Pancreas (tissue), 10 donors: ENCODE measurements at regions not wholly inside any gene's neighbourhood (a gene's known extent, or its start where the extent isn't known, plus 50 kb on each side); places are given as distances from the start of the nearest gene placed in this dataset.

ENCODE experiments used
- ATAC-seq, 4 donors: fragments of 200-7000 bp; cut with Tn5 transposase; one replicate each; pipeline versions ENCODE4 v1.8.0 to v1.9.1; 2020; ENCODE audit warnings: mild to moderate bottlenecking in 4 of 4, moderate library complexity in 4 of 4
- DNase-seq, 6 donors: peaks; one replicate each; pipeline ENCODE4 v3.0.0-alpha.2; 2020
- FAIRE-seq: peaks from 2 replicates; lab custom pipeline; 2012; peaks lifted over from hg19 to GRCh38; lab: Jason Lieb, UNC
- H3K27ac ChIP-seq, 4 donors: fragments of 200-600 bp; sonication (generic); 1 replicate in 3 of 4; 2 replicates in 1 of 4; pipeline versions ENCODE4 v1.5.0 to v1.8.0; 2020
- H3K27me3 ChIP-seq, 4 donors: fragments of 200-600 bp; one replicate each; pipeline ENCODE4 v1.8.0; 2021
- H3K36me3 ChIP-seq, 3 donors: fragments of 200-600 bp; sonication (generic) in 1 of 3; one replicate each; pipeline versions ENCODE4 v1.5.0 to v1.8.0; 2020 to 2021
- H3K4me1 ChIP-seq, 3 donors: fragments of 200-600 bp; one replicate each; pipeline ENCODE4 v1.8.0; 2021
- H3K4me3 ChIP-seq, 4 donors: fragments of 200-600 bp; sonication (generic) in 2 of 4; one replicate each; pipeline versions ENCODE4 v1.5.0 to v1.8.0; 2020 to 2021
- H3K9me3 ChIP-seq, 4 donors: fragments of 200-600 bp; one replicate each; pipeline ENCODE4 v1.8.0; 2021
- WGBS, 2 donors: extraction: QIAGEN DNeasy Blood & Tissue Kit; methylation state at CpG; one replicate each; pipeline ENCODE4 v1.1.7; 2013; 5-methylcytosine and 5-hydroxymethylcytosine counted together
- intact Hi-C, 3 donors: fragments of 100-400 bp; cut with DNase I; formaldehyde crosslinking; loops; one replicate each; pipeline versions ENCODE4 v1.11.1 to v1.14.2; 2022
- TF ChIP-seq, protein P1 (sequence below), 4 donors: fragments of 200-600 bp; sonication (generic) in 3 of 4; IDR thresholded peaks; one replicate each; pipeline versions ENCODE4 v1.5.0 to v1.8.0; 2021; ENCODE audit warnings: antibody characterized with exemption in 4 of 4
- donor health status: healthy with polysubstance abuse.
- donor health status: DM: no; HTN: no; CAD: no; lungs with moderate emphysema.
- donor health status: DM: no; HTN: no; CAD: no.
- donor health status: control.
- donor health status: control.
- donor health status: Bipolar disorder and iron deficiency.
- donor health status: DM: yes; HTN: yes; CAD: no.
- donor health status: DM: no; HTN: no; CAD: no.
- donor health status: DM: no; HTN: no; CAD: no.
- donor health status: DM: yes; HTN: yes; CAD: no.

DNA sequence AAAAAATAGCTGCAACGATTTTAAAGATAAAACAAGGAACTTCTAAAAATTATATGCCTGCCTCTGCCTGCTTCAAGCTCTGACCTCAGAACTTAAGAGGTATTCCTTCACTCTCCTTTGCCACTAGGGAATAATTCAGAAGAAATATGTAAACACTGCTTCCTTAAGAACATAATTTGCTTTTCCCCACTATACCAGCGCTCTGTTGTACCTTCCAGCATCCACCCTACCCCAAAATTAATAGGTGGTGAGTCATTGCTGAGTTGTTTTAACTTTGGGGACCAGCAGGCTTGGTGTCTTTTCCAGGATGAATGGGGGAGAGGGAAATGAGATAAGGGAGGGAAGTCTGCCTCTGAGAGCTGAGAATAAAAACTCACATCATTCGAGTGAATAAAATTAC, 107.7 kb upstream of the ATXN1 start:
- FAIRE-seq: no peak
- TF ChIP-seq, protein P1, sequence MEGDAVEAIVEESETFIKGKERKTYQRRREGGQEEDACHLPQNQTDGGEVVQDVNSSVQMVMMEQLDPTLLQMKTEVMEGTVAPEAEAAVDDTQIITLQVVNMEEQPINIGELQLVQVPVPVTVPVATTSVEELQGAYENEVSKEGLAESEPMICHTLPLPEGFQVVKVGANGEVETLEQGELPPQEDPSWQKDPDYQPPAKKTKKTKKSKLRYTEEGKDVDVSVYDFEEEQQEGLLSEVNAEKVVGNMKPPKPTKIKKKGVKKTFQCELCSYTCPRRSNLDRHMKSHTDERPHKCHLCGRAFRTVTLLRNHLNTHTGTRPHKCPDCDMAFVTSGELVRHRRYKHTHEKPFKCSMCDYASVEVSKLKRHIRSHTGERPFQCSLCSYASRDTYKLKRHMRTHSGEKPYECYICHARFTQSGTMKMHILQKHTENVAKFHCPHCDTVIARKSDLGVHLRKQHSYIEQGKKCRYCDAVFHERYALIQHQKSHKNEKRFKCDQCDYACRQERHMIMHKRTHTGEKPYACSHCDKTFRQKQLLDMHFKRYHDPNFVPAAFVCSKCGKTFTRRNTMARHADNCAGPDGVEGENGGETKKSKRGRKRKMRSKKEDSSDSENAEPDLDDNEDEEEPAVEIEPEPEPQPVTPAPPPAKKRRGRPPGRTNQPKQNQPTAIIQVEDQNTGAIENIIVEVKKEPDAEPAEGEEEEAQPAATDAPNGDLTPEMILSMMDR (IDR thresholded peaks at IDR 0.05): no peak
- no peak for DNase-seq
- H3K27ac ChIP-seq: no peak overlapping the region
- H3K9me3 ChIP-seq: no peaks in the 10 kb centered on the region
- ATAC-seq: no peak
- H3K4me1 ChIP-seq: no peaks in the 10 kb centered on the region
- H3K36me3 ChIP-seq: no peaks in the 10 kb centered on the region
- H3K27me3 ChIP-seq: no peaks in the 10 kb centered on the region
- no peak overlapping the region for H3K4me3 ChIP-seq
- WGBS, 2 donors: 45 to 54% methylated on average over 3 of the region's 3 CpGs
- intact Hi-C loops: no loop called here

DNA sequence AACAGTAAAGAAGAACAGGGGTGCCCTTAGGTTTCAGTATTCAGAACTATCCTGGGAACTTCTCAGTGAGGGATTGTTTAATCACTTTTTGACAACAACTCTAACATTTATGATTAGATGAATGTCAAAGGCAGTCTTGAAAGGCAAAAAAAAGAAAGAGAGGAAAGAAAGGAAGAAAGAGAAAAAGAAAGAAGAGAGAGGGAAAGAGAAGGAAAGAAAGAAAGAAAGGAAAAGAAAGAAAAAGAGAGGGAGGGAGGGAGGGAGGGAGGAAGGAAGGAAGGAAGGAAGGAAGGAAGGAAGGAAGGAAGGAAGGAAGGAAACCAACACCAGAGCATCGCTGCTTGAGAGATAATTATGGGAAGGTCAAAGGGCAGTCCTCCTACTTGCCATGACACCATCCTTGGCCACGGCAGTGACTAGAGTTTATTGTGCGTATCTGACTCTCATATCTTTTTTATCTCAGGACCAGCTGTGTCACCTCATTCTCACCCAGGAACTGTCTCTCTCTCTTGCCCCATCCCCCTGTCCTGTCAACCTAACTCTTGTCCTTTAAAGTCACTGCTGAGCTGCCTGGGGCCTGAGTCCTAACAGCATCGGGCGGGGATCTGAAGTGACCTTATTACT, 96.8 kb upstream of the ATXN1 start:
- Histone ChIP-seq H3K36me3 (no peaks in the 10 kb centered on the region), H3K4me3 (no peak overlapping the region), H3K27ac (no peak overlapping the region), H3K27me3 (no peaks in the 10 kb centered on the region), H3K4me1 (no peaks in the 10 kb centered on the region), H3K9me3 (no peaks in the 10 kb centered on the region)
- ATAC-seq (no peak), DNase-seq (no peak), FAIRE-seq (no peak)
- TF ChIP-seq, protein P1 (IDR thresholded peaks at IDR 0.05): no peak
- intact Hi-C loops: no loop called here
- WGBS, 2 donors: 79 to 88% methylated on average over 5 of the region's 5 CpGs

DNA sequence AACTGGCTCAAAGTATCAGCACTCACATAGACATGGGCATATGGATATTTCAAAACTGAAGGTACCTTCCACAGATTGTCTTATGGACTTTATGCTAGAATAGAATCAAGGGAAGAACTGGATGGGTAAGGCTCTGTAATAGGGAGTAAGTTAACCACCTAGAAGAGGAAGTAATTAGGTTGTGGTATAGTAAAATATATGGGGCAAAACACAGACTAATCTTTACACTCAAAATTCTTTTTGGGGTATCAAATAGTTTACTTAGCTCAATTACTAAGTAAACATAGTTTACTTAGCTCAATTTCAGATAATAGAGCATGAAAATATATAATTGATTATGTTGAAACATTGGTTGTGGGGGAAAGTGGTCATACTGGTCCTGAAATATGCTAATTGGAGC, 94.2 kb upstream of the ATXN1 start:
- Histone ChIP-seq H3K27me3 (no peaks in the 10 kb centered on the region), H3K9me3 (no peaks in the 10 kb centered on the region), H3K27ac (no peak overlapping the region), H3K4me3 (no peak overlapping the region), H3K36me3 (no peaks in the 10 kb centered on the region), H3K4me1 (peaks cover 0 to 3% (median 0%) of the 10 kb centered on the region in 3 donors)
- TF ChIP-seq, protein P1 (IDR thresholded peaks at IDR 0.05): no peak
- FAIRE-seq (no peak), DNase-seq (no peak), ATAC-seq (no peak)
- intact Hi-C loops: no loop called here

DNA sequence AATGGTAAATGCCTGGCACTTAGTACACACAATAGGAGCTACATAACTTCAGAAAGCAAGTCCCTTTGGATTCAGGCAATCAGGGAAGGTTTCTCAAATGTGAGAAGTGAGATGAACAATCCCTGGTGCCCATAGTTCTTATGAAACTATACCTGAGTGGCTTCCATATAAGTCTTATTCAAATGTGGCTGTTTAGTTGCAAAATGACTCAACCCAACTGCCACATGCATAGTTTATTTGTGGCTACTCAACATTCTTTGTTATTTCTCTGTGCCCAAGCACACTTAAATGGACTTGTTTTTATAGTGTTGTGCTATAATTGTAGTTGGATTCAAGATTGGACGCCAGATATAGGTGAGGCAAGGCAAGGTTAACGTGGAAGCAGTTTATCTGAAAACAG, 93.7 kb upstream of the ATXN1 start:
- intact Hi-C loops: no loop called here

DNA sequence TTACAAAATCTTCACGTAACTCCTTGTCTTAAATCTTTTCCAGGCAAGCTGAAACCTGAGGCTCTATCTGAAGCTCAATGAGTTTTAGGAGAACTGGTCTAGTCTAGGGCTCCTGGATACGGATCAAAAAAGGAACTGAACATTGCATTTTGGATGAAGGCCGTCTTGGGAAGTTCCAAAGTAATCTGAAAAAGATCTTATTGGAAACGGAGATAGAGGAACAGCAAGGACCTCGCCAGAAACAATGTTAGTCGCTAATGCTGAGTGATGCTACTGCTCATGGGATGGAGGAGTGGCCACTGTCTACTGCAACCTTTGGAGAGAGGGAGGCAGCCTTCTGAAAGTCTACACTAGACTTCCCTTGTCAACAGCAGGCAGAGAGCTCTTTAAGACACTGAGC, 91.4 kb upstream of the ATXN1 start:
- peaks cover 0 to 3% (median 0%) of the 10 kb centered on the region in 3 donors for H3K4me1 ChIP-seq
- FAIRE-seq: no peak
- WGBS, 2 donors: 82 to 92% methylated on average over 6 of the region's 6 CpGs
- DNase-seq: no peak
- no peaks in the 10 kb centered on the region for H3K27me3 ChIP-seq
- H3K4me3 ChIP-seq: no peak overlapping the region
- no peak for ATAC-seq
- intact Hi-C loops: no loop called here
- no peaks in the 10 kb centered on the region for H3K9me3 ChIP-seq
- H3K27ac ChIP-seq: no peak overlapping the region
- H3K36me3 ChIP-seq: no peaks in the 10 kb centered on the region
- TF ChIP-seq, protein P1 (IDR thresholded peaks at IDR 0.05): no peak

More for the DNA sequence above, 93.7 kb upstream of the ATXN1 start:
- FAIRE-seq (no peak), ATAC-seq (no peak), DNase-seq (no peak)
- Histone ChIP-seq H3K27ac (no peak overlapping the region), H3K36me3 (no peaks in the 10 kb centered on the region), H3K4me3 (no peak overlapping the region), H3K27me3 (no peaks in the 10 kb centered on the region), H3K4me1 (peaks cover 0 to 3% (median 0%) of the 10 kb centered on the region in 3 donors), H3K9me3 (no peaks in the 10 kb centered on the region)
- TF ChIP-seq, protein P1 (IDR thresholded peaks at IDR 0.05): no peak
- 51 to 57% methylated on average over 2 of the region's 2 CpGs for whole genome bisulfite sequencing, 2 donors
